ENCODE measurements at regions not wholly inside any gene's neighbourhood (a gene's known extent, or its start where the extent isn't known, plus 50 kb on each side); places are given as distances from the start of the nearest gene placed in this dataset.

DNA sequence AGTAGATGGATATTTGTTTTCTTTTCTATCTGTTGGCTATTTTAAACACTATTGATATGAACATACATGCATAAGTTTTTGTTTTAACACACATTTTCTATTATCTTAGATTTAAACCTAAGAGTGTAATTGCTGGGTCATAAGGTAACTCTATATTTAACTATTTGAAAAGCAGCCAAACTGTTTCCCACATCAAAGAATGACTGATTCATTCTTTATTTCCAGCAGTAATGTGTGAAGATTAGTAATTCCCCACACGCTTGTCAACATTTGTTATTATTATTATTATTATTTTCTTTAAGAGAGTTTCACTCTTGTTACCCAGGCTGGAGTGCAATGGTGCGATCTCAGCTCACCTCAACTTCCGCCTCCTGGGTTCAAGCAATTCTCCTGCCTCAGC is 1495.8 kb downstream of the EFNA5 start:
- no peak overlapping the region for H3K27ac Mint-ChIP-seq
- H3K4me1 Mint-ChIP-seq: no peaks in the 10 kb centered on the region
- H3K27me3 Mint-ChIP-seq: no peaks in the 10 kb centered on the region
- ATAC-seq (ENCODE audit: low read depth) (no peak), DNase-seq (ENCODE audit: low spot score in 2 of 2) (no peak)
- no peak overlapping the region for H3K4me3 Mint-ChIP-seq
- peaks cover 9% of the 10 kb centered on the region for H3K9me3 Mint-ChIP-seq
- no peaks in the 10 kb centered on the region for H3K36me3 Mint-ChIP-seq

DNA sequence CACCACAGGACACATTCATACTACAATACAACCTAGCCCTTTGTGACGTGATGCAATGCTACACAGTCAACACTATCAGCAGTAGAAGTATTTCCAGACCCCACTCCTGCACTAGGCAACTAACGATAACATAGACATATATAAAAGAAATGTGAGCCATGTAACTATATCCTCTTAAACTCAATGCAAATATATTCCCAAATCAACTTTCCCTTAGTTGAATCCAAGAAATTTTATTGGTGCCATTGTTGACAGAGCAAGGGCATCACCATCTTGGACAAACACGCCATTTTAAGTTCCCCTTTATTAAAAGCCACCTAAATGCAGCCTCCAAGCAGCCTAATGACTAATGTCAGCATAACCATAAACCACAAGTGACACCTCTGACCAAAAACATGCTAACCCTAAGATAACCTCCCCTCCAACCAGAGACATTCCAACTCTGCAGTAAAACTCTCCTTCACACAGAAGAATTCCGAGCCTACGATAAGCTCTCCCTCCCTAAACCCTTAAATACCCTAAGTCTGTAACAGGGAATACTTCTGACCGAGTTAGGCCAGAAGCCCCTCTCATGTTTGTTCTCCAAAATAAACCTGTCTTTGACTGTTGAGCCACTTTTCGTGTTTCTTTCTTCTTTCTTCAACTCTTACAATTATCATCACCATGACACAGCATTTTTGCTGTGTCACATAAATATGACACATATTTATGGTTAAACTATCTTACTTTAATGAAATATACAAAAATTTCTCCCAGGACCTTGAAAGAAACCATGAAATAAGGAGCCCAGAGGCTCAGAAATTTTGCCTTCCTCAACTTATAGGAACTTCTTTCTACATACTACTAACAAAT is 1497.8 kb downstream of the EFNA5 start:
- peaks cover 9% of the 10 kb centered on the region for H3K9me3 Mint-ChIP-seq
- H3K36me3 Mint-ChIP-seq: no peaks in the 10 kb centered on the region
- H3K27ac Mint-ChIP-seq: no peak overlapping the region
- no peak overlapping the region for H3K4me3 Mint-ChIP-seq
- ATAC-seq (ENCODE audit: low read depth): no peak
- no peaks in the 10 kb centered on the region for H3K4me1 Mint-ChIP-seq
- DNase-seq (ENCODE audit: low spot score in 2 of 2): no peak
- no peaks in the 10 kb centered on the region for H3K27me3 Mint-ChIP-seq

DNA sequence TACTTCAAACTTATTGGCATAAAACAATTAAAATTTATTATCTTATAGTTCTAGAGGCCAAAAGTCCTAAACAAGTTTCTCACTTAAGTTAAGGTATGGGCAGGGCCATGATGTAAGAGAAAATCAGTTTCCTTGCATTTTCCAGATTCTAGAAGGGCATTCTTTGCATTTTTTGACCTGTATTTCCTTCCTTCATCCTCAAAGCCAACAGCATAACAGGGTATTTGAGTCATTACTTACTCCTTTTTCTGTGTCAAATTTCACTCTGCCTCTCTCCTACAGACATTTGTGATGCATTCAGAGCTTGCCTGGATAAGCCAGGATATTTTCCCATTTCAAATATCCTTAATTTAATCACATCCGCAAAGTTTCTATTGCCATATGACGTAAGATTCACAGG is 1499.0 kb downstream of the EFNA5 start:
- DNase-seq (ENCODE audit: low spot score in 2 of 2): no peak
- H3K27me3 Mint-ChIP-seq: no peaks in the 10 kb centered on the region
- no peaks in the 10 kb centered on the region for H3K4me1 Mint-ChIP-seq
- H3K4me3 Mint-ChIP-seq: no peak overlapping the region
- ATAC-seq (ENCODE audit: low read depth): no peak
- H3K36me3 Mint-ChIP-seq: no peaks in the 10 kb centered on the region
- peaks cover 6% of the 10 kb centered on the region for H3K9me3 Mint-ChIP-seq
- no peak overlapping the region for H3K27ac Mint-ChIP-seq

DNA sequence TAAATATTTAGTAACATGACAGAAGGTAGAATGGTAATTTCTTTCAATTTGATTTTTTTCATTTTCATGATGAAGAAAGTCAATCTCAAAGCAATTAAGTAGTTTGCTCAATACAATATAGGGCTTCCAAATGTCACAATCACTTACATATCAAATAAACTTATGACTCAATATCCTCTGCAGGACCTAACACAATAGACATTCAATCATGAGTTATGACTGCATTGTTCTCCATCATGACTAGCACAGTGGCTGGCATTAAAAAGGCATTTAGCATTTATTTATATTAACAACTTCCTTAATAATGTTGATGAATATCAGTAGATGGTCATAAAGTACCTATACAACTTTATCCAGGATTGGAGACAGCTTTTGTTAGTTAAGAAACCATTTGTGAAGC is 1499.6 kb downstream of the EFNA5 start:
- no peaks in the 10 kb centered on the region for H3K4me1 Mint-ChIP-seq
- no peaks in the 10 kb centered on the region for H3K36me3 Mint-ChIP-seq
- no peaks in the 10 kb centered on the region for H3K27me3 Mint-ChIP-seq

DNA sequence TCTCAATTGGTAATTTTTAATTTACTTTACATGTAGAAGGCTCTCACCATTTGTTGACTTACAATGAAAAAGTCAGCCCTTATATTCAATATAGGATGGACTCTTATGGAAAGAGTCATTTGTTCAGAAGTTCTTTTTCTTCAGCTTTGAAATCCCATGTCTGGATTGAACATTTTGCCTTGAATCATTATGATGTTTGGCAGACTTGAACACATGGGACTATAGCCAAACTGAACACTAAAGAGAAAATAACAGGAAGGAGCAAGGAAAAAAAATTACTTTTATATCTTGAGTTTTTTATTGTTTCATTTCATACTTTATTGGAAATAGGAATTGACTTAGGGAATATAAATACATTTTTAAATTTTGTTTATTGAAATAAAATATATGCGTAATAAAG is 1503.0 kb downstream of the EFNA5 start:
- DNase-seq (ENCODE audit: low spot score in 2 of 2) (no peak), ATAC-seq (ENCODE audit: low read depth) (no peak)
- no peaks in the 10 kb centered on the region for H3K36me3 Mint-ChIP-seq

More for the DNA sequence above, 1499.6 kb downstream of the EFNA5 start:
- Mint-ChIP-seq H3K9me3 (peaks cover 9% of the 10 kb centered on the region), H3K4me3 (no peak overlapping the region), H3K27ac (no peak overlapping the region)
- ATAC-seq (ENCODE audit: low read depth): no peak
- DNase-seq (ENCODE audit: low spot score in 2 of 2): no peak

DNA sequence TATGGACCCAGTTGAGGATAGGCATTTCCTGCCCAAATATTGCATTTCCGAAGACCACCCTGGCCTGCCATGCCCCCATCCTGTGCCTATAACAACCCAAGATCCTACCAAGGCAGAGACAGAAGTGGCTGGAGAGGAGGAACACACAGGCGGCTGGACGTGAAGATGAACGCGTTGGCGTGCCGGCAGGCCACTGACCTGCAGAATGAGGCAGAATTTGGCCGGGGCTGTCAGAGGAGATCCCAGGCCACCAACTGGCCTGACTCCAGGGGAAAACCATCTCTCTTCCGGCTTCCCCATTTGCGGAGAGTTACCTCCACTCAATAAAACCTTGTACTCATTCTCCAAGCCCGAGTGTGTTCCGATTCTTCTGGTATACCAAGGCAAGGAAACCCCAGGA is 1507.5 kb downstream of the EFNA5 start:
- Mint-ChIP-seq H3K27ac (no peak overlapping the region), H3K4me3 (no peak overlapping the region)

More for the DNA sequence above, 1503.0 kb downstream of the EFNA5 start:
- Mint-ChIP-seq H3K9me3 (peaks cover 4% of the 10 kb centered on the region), H3K27ac (no peak overlapping the region), H3K4me1 (no peaks in the 10 kb centered on the region), H3K4me3 (no peak overlapping the region), H3K27me3 (no peaks in the 10 kb centered on the region)

DNA sequence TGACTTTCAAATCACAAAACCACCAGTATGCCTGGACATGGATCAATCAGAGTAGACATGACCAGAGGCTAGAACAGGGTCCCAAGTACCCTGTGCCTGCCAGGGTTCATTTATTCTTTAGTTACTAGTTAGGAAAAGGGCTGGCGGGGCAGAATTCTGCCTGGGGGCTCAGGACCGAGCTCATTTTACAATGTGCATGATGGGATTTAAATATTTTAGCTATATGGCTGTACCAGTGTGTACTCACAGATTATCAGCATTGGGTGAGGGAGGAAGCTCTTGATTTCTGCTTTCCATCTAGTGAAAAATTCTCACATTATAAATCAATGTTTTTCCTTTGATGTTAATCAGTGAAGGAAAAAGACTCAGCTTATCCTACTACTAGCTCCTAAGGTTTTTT is 1511.1 kb downstream of the EFNA5 start:
- H3K27ac Mint-ChIP-seq: no peak overlapping the region
- DNase-seq (ENCODE audit: low spot score in 2 of 2): no peak
- H3K36me3 Mint-ChIP-seq: no peaks in the 10 kb centered on the region
- H3K4me1 Mint-ChIP-seq: no peaks in the 10 kb centered on the region
- no peaks in the 10 kb centered on the region for H3K9me3 Mint-ChIP-seq
- no peaks in the 10 kb centered on the region for H3K27me3 Mint-ChIP-seq
- no peak for ATAC-seq (ENCODE audit: low read depth)
- H3K4me3 Mint-ChIP-seq: no peak overlapping the region

More for the DNA sequence above, 1507.5 kb downstream of the EFNA5 start:
- peaks cover 4% of the 10 kb centered on the region for H3K9me3 Mint-ChIP-seq
- no peaks in the 10 kb centered on the region for H3K27me3 Mint-ChIP-seq
- DNase-seq (ENCODE audit: low spot score in 2 of 2) (no peak), ATAC-seq (ENCODE audit: low read depth) (no peak)
- no peaks in the 10 kb centered on the region for H3K4me1 Mint-ChIP-seq
- no peaks in the 10 kb centered on the region for H3K36me3 Mint-ChIP-seq

DNA sequence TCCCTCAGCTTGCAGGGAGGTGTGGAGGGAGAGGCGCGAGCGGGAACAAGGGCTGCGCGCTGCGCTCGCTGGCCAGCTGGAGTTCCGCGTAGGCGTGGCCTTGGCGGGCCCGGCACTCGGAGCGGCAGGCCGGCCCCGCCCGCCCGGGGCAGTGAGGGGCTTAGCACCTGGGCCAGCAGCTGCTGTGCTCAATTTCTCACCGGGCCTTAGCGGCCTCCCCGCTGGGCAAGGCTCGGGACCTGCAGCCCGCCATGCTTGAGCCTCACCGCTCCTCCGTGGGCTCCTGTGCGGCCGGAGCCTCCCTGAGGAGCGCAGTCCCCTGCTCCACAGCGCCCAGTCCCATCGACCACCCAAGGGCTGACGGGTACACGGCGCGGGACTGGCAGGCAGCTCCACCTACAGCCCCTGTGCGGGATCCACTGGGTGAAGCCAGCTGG is 1516.4 kb downstream of the EFNA5 start:
- Mint-ChIP-seq H3K4me1 (no peaks in the 10 kb centered on the region), H3K4me3 (no peak overlapping the region), H3K9me3 (peaks cover 2% of the 10 kb centered on the region), H3K36me3 (no peaks in the 10 kb centered on the region), H3K27ac (no peak overlapping the region), H3K27me3 (no peaks in the 10 kb centered on the region)
- DNase-seq (ENCODE audit: low spot score in 2 of 2) (no peak), ATAC-seq (ENCODE audit: low read depth) (no peak)

DNA sequence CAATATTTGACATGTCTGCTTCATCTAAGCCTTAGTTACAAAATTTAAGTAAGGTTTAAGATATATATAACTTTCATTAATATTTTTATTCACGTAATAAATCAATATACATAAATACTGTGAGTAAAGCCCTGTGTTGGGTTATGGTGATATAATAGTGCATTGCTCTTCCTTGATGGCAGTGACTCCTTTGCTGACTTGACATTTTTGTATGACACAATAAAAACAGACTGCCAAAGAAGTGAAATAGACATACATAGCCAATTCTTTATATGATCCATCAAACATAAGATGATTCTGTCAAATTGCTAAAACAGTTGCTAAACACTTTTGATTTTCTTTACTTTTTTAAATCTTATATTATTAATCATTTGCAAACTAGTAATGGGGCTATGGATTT is 1518.2 kb downstream of the EFNA5 start:
- H3K9me3 Mint-ChIP-seq: peaks cover 2% of the 10 kb centered on the region
- no peak overlapping the region for H3K4me3 Mint-ChIP-seq
- no peaks in the 10 kb centered on the region for H3K36me3 Mint-ChIP-seq
- no peaks in the 10 kb centered on the region for H3K27me3 Mint-ChIP-seq
- no peak overlapping the region for H3K27ac Mint-ChIP-seq
- H3K4me1 Mint-ChIP-seq: no peaks in the 10 kb centered on the region
- DNase-seq (ENCODE audit: low spot score in 2 of 2) (no peak), ATAC-seq (ENCODE audit: low read depth) (no peak)

DNA sequence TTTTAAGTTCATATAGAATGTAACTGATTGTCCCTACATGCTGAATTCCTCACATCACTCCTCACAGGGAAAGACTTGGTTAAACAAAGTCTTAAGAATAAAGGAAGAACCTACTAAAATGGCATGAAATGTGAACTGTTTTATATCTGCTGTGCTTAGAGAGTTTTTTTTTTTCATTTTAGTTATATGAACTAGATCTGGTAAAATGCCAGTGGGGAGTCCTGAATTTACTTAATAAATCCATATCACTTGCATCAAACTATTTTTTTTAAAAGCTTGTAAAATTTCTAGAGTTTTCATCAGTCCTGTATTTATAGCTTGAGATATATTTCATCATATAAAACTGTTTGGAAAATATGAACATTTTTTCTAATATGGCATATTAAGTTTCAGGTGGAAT is 1528.6 kb downstream of the EFNA5 start:
- DNase-seq (ENCODE audit: low spot score in 2 of 2) (no peak), ATAC-seq (ENCODE audit: low read depth) (no peak)
- no peak overlapping the region for H3K4me3 Mint-ChIP-seq

DNA sequence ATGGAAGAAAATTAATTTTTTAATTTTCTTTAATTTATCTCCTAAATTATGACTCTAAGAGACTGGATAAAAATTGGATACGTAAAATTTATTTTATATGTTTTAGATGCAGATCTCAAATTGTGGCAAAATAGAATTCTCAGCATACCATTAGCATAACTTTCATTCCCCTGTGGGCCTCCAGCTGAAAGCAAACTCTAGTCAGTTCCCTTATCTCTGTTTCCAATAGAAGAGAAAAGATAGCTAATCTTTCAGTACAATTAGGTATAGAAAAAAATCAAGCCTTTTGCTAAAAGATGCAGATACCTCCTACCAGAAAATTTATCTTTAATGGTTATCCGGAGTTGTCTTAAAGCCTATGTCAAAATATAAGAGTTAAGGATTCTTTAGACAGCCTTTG is 1530.6 kb downstream of the EFNA5 start:
- Mint-ChIP-seq H3K36me3 (no peaks in the 10 kb centered on the region), H3K27ac (no peak overlapping the region), H3K9me3 (peaks cover 2% of the 10 kb centered on the region), H3K4me1 (no peaks in the 10 kb centered on the region), H3K4me3 (no peak overlapping the region), H3K27me3 (no peaks in the 10 kb centered on the region)
- DNase-seq (ENCODE audit: low spot score in 2 of 2) (no peak), ATAC-seq (ENCODE audit: low read depth) (no peak)

More for the DNA sequence above, 1528.6 kb downstream of the EFNA5 start:
- Mint-ChIP-seq H3K9me3 (peaks cover 2% of the 10 kb centered on the region), H3K4me1 (no peaks in the 10 kb centered on the region), H3K27me3 (no peaks in the 10 kb centered on the region), H3K36me3 (no peaks in the 10 kb centered on the region), H3K27ac (no peak overlapping the region)

DNA sequence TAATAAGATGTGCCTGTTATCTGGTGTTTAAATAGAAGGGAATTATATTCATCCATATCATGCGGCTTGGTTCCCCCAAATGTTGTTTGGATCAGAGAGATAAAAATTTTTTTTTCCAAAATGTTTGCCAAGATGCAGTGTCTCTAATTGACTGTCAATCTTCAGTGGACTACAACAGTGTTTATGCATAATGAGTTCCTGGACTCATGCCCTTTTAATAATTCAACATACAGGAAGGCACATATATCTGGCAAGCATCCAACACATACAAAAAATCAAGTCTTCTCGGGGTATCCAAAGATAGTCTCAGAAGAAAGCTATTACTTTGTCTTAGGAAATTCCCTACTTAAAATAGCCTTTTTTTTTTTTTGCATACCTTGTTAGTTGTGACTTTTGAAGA is 1534.7 kb downstream of the EFNA5 start:
- H3K9me3 Mint-ChIP-seq: peaks cover 4% of the 10 kb centered on the region
- H3K27me3 Mint-ChIP-seq: no peaks in the 10 kb centered on the region
- no peaks in the 10 kb centered on the region for H3K36me3 Mint-ChIP-seq
- H3K4me3 Mint-ChIP-seq: no peak overlapping the region
- no peaks in the 10 kb centered on the region for H3K4me1 Mint-ChIP-seq
- DNase-seq (ENCODE audit: low spot score in 2 of 2): no peak
- no peak for ATAC-seq (ENCODE audit: low read depth)
- H3K27ac Mint-ChIP-seq: no peak overlapping the region

DNA sequence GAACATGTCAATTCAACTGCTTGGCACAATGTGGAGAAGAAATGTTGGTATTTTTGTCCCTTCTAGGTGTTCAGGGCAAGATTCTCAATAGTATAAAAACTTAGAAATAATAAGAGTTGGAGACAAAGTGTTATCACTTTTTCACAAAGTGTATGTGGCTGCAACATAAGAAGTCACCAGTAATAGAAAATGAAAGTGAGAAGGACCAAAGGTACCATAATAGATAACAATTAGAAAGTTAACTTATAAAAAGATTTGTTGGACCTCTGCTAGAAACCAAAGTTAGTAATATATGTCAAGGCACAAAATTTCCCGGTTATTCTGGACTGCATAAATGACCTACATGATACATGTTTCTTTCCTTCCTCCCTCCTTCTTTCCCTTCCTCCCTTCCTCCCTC is 1535.3 kb downstream of the EFNA5 start:
- DNase-seq (ENCODE audit: low spot score in 2 of 2) (no peak), ATAC-seq (ENCODE audit: low read depth) (no peak)
- no peak overlapping the region for H3K27ac Mint-ChIP-seq
- H3K9me3 Mint-ChIP-seq: peaks cover 4% of the 10 kb centered on the region
- no peaks in the 10 kb centered on the region for H3K27me3 Mint-ChIP-seq
- no peaks in the 10 kb centered on the region for H3K4me1 Mint-ChIP-seq
- H3K36me3 Mint-ChIP-seq: no peaks in the 10 kb centered on the region
- no peak overlapping the region for H3K4me3 Mint-ChIP-seq

DNA sequence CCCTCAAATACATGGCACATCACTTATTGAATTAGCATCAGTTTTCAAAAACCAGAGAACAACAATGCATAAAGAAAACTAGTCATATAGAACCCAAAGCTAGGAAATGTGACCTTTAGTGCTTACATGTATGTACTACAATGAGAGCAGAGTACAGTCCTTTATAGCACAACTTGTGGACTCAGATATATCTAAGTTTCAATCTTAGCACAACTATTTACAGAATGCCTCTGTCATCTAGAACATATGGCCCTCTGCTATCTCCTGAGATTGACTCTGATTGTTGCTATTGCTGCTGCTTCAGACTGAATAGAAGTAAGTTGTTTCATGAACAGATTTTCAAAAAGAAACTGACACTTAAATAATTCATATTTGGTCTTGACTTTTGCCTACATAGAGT is 1536.2 kb downstream of the EFNA5 start:
- DNase-seq (ENCODE audit: low spot score in 2 of 2) (no peak), ATAC-seq (ENCODE audit: low read depth) (no peak)
- Mint-ChIP-seq H3K27me3 (no peaks in the 10 kb centered on the region), H3K36me3 (no peaks in the 10 kb centered on the region), H3K27ac (no peak overlapping the region), H3K9me3 (peaks cover 4% of the 10 kb centered on the region), H3K4me1 (no peaks in the 10 kb centered on the region), H3K4me3 (no peak overlapping the region)

DNA sequence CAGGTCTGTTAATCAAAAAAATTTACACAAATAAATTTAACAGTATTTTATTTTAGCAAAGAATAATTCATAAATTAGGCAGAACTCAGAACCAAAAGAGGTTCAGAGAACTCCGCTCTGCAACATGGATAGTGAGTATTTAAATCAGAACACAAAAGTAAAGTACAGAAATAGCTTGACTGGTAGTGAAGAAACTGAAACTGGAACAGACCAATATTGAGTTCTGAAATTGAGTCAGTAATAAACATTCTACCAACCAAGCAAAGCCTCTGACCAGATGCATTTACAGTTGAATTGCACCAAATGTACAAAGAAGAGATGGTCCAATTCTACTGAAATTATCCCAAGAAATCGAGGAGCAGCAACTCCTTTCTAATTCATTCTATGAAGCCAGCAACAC is 1542.8 kb downstream of the EFNA5 start:
- no peaks in the 10 kb centered on the region for H3K4me1 Mint-ChIP-seq
- ATAC-seq (ENCODE audit: low read depth): no peak
- no peaks in the 10 kb centered on the region for H3K27me3 Mint-ChIP-seq
- H3K4me3 Mint-ChIP-seq: no peak overlapping the region
- H3K36me3 Mint-ChIP-seq: no peaks in the 10 kb centered on the region
- no peaks in the 10 kb centered on the region for H3K9me3 Mint-ChIP-seq
- DNase-seq (ENCODE audit: low spot score in 2 of 2): no peak
- no peak overlapping the region for H3K27ac Mint-ChIP-seq
